ENCODE measurements at regions not wholly inside any gene's neighbourhood (a gene's known extent, or its start where the extent isn't known, plus 50 kb on each side); places are given as distances from the start of the nearest gene placed in this dataset.

DNA sequence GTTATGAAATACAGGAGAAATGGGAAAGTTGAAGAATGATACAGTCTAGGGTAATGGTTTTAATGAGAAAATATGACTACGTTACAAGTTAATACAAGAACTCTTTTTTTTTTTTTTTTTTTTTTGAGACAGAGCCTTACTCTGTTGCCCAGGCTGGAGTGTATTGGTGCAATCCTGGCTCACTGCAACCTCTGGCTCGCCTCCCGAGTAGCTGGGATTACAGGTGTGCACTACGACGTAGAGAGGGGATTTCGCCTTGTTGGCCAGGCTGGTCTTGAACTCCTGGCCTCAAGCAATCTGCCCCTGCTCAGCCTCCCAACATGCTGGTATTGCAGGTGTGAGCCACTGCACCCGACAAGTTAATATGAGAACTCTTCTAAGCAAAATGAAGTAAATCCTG lies 77.1 kb upstream of the SELENOP start:
- TF ChIP-seq EZH2 (IDR thresholded peaks at IDR 0.05; ENCODE audit: insufficient read depth, low read length), result no peak
- TF ChIP-seq, protein P1, sequence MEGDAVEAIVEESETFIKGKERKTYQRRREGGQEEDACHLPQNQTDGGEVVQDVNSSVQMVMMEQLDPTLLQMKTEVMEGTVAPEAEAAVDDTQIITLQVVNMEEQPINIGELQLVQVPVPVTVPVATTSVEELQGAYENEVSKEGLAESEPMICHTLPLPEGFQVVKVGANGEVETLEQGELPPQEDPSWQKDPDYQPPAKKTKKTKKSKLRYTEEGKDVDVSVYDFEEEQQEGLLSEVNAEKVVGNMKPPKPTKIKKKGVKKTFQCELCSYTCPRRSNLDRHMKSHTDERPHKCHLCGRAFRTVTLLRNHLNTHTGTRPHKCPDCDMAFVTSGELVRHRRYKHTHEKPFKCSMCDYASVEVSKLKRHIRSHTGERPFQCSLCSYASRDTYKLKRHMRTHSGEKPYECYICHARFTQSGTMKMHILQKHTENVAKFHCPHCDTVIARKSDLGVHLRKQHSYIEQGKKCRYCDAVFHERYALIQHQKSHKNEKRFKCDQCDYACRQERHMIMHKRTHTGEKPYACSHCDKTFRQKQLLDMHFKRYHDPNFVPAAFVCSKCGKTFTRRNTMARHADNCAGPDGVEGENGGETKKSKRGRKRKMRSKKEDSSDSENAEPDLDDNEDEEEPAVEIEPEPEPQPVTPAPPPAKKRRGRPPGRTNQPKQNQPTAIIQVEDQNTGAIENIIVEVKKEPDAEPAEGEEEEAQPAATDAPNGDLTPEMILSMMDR (IDR thresholded peaks at IDR 0.05; ENCODE audit: insufficient read depth, low read depth, low read length), result no peak
